H1 (cell line): ENCODE measurements at regions not wholly inside any gene's neighbourhood (a gene's known extent, or its start where the extent isn't known, plus 50 kb on each side); places are given as distances from the start of the nearest gene placed in this dataset.

Experiments
- CTCF ChIA-PET: fragments of 300-600 bp; sonication (Branson Sonifier 250); formaldehyde crosslinking; loops from one replicate; lab custom pipeline; 2021; ENCODE audit not compliant: partially characterized antibody; lab: Charles Lee
- POLR2A ChIA-PET: fragments of 300-600 bp; sonication (Branson Sonifier 250); formaldehyde crosslinking; loops from one replicate; lab custom pipeline; 2021; ENCODE audit warnings: inconsistent platforms; ENCODE audit not compliant: partially characterized antibody; lab: Charles Lee
- DNase-seq, 2 experiments: peaks; one replicate each; pipeline versions ENCODE4 v3.0.0 to v3.0.0-alpha.2; 2010 to 2022; ENCODE audit warnings: low spot score in 2 of 2, low read depth in 1 of 2, mixed read lengths in 1 of 2
- FAIRE-seq: peaks from 2 replicates; lab custom pipeline; 2011; peaks lifted over from hg19 to GRCh38; lab: Jason Lieb, UNC
- H2AFZ ChIP-seq: 2 replicates; pipeline ENCODE4 v1.8.1; 2012; ENCODE audit warnings: low read length, inconsistent platforms
- H2AK5ac ChIP-seq: 2 replicates; pipeline ENCODE4 v1.6.1; 2013; ENCODE audit warnings: low read depth, low read length
- H2BK120ac ChIP-seq: replicated peaks from 2 replicates; pipeline ENCODE3; 2013; ENCODE audit warnings: low read depth, low read length, inconsistent platforms
- H2BK12ac ChIP-seq: 2 replicates; pipeline ENCODE4 v1.6.1; 2013; ENCODE audit warnings: low read depth, low read length
- H2BK15ac ChIP-seq: 2 replicates; pipeline ENCODE4 v1.6.1; 2013; ENCODE audit warnings: low read length
- H2BK20ac ChIP-seq: 2 replicates; pipeline ENCODE4 v1.6.1; 2013; ENCODE audit warnings: low read length
- H2BK5ac ChIP-seq: 2 replicates; pipeline ENCODE4 v1.6.1; 2013; ENCODE audit warnings: low read depth, low read length
- H3K14ac ChIP-seq: 2 replicates; pipeline ENCODE4 v1.6.1; 2013; ENCODE audit warnings: inconsistent platforms; ENCODE audit not compliant: insufficient read length
- H3K18ac ChIP-seq: 2 replicates; pipeline ENCODE4 v1.6.1; 2013; ENCODE audit warnings: low read length; ENCODE audit errors: extremely low read depth
- H3K23ac ChIP-seq: 2 replicates; pipeline ENCODE4 v1.6.1; 2013; ENCODE audit warnings: inconsistent platforms; ENCODE audit not compliant: insufficient read length
- H3K23me2 ChIP-seq: 2 replicates; pipeline ENCODE4 v1.6.1; 2013; ENCODE audit warnings: low read depth, low read length
- H3K27ac ChIP-seq: 2 replicates; pipeline ENCODE4 v1.6.1; 2011; ENCODE audit warnings: low read depth, low read length, inconsistent platforms
- H3K27me3 ChIP-seq, 4 experiments: replicated peaks in 1 of 4; 1 replicate in 1 of 4; 2 replicates in 3 of 4; pipeline versions ENCODE4 v1.6.1 to v1.8.1; 2011 to 2013; ENCODE audit warnings: low read length in 3 of 4, mild to moderate bottlenecking in 3 of 4, inconsistent platforms in 2 of 4, mixed read lengths in 2 of 4, moderate library complexity in 1 of 4; ENCODE audit not compliant: control insufficient read depth in 3 of 4, insufficient read depth in 3 of 4; ENCODE audit errors: extremely low read depth in 1 of 4
- H3K36me3 ChIP-seq, 4 experiments: 2 replicates each; pipeline versions ENCODE4 v1.6.1 to v1.8.1; 2011 to 2013; ENCODE audit warnings: mild to moderate bottlenecking in 4 of 4, low read length in 3 of 4, moderate library complexity in 2 of 4, control low read depth in 1 of 4, inconsistent platforms in 1 of 4; ENCODE audit not compliant: insufficient read depth in 4 of 4, control insufficient read depth in 2 of 4
- H3K4ac ChIP-seq: replicated peaks from 2 replicates; pipeline ENCODE3; 2013; ENCODE audit warnings: low read length, low read depth, mixed read lengths, inconsistent platforms; ENCODE audit not compliant: insufficient read length
- H3K4me1 ChIP-seq, 4 experiments: replicated peaks in 1 of 4; 1 replicate in 1 of 4; 2 replicates in 3 of 4; pipeline versions ENCODE4 v1.6.1 to v1.8.1; 2011 to 2013; ENCODE audit warnings: low read length in 3 of 4, inconsistent platforms in 2 of 4, mixed read lengths in 1 of 4; ENCODE audit not compliant: insufficient read depth in 4 of 4, control insufficient read depth in 3 of 4
- H3K4me2 ChIP-seq, 2 experiments: 2 replicates each; pipeline versions ENCODE4 v1.6.1 to v1.8.1; 2011 to 2013; ENCODE audit warnings: low read depth in 2 of 2, low read length in 2 of 2, control low read depth in 1 of 2, inconsistent platforms in 1 of 2, mild to moderate bottlenecking in 1 of 2; ENCODE audit not compliant: insufficient read depth in 1 of 2
- H3K4me3 ChIP-seq, 4 experiments: fragments of 200-600, 300-600 bp in 1 of 4; sonication (generic), shearing (Covaris generic), sonication (Bioruptor Twin) in 1 of 4; 2 replicates each; pipeline versions ENCODE4 v1.5.1 to v1.8.1; 2011 to 2016; ENCODE audit warnings: low read length in 4 of 4, low read depth in 3 of 4, control low read depth in 2 of 4, inconsistent platforms in 2 of 4, mild to moderate bottlenecking in 2 of 4, mixed read lengths in 1 of 4, moderate library complexity in 1 of 4; ENCODE audit not compliant: insufficient read depth in 2 of 4; ENCODE audit errors: extremely low read depth in 1 of 4
- H3K56ac ChIP-seq: replicated peaks from 2 replicates; pipeline ENCODE3; 2013; ENCODE audit warnings: low read depth, mild to moderate bottlenecking, mixed read lengths, low read length, inconsistent platforms; ENCODE audit not compliant: insufficient read length
- H3K79me1 ChIP-seq: 2 replicates; pipeline ENCODE4 v1.6.1; 2013; ENCODE audit warnings: low read depth, low read length, control low read depth
- H3K79me2 ChIP-seq, 2 experiments: 2 replicates each; pipeline versions ENCODE4 v1.6.1 to v1.8.1; 2012 to 2013; ENCODE audit warnings: low read length in 2 of 2, mild to moderate bottlenecking in 2 of 2, inconsistent platforms in 1 of 2; ENCODE audit not compliant: insufficient read depth in 2 of 2, control insufficient read depth in 1 of 2
- H3K9ac ChIP-seq, 4 experiments: replicated peaks in 1 of 4; 1 replicate in 1 of 4; 2 replicates in 3 of 4; pipeline versions ENCODE4 v1.6.1 to v1.8.1; 2011 to 2013; ENCODE audit warnings: low read depth in 3 of 4, low read length in 3 of 4, control low read depth in 2 of 4, mild to moderate bottlenecking in 2 of 4, moderate library complexity in 2 of 4, inconsistent platforms in 1 of 4; ENCODE audit errors: extremely low read depth in 1 of 4
- H3K9me3 ChIP-seq, 2 experiments: 2 replicates each; pipeline versions ENCODE4 v1.6.1 to v1.8.1; 2012 to 2013; ENCODE audit warnings: mild to moderate bottlenecking in 2 of 2, moderate library complexity in 2 of 2, control low read depth in 1 of 2, inconsistent platforms in 1 of 2, low read depth in 1 of 2, low read length in 1 of 2, mixed read lengths in 1 of 2; ENCODE audit not compliant: insufficient read depth in 2 of 2
- H4K20me1 ChIP-seq, 2 experiments: replicated peaks in 1 of 2; 2 replicates each; pipeline versions ENCODE3 to v1.8.1; 2011 to 2013; ENCODE audit warnings: inconsistent platforms in 2 of 2, low read length in 2 of 2, mild to moderate bottlenecking in 1 of 2; ENCODE audit not compliant: insufficient read depth in 2 of 2, control insufficient read depth in 1 of 2
- H4K5ac ChIP-seq: 2 replicates; pipeline ENCODE4 v1.6.1; 2013; ENCODE audit warnings: low read length, low read depth, mixed read lengths, inconsistent platforms; ENCODE audit not compliant: insufficient read length
- H4K8ac ChIP-seq: 2 replicates; pipeline ENCODE4 v1.8.0; 2013; ENCODE audit warnings: mild to moderate bottlenecking, moderate library complexity, low read length, inconsistent platforms; ENCODE audit not compliant: insufficient read depth; ENCODE audit errors: extremely low read depth
- H4K91ac ChIP-seq: replicated peaks from 2 replicates; pipeline ENCODE3; 2013; ENCODE audit warnings: low read length, mixed read lengths, inconsistent platforms; ENCODE audit not compliant: insufficient read length
- ASH2L ChIP-seq: fragments of 200-600, 300-600 bp; sonication (generic); IDR thresholded peaks from one replicate; pipeline ENCODE4 v1.7.1; 2017; ENCODE audit warnings: low read length
- EGR1 ChIP-seq: IDR thresholded peaks from 2 replicates; pipeline ENCODE4 v1.6.1; 2011; ENCODE audit warnings: low read depth, low read length, borderline replicate concordance
- RFX5 ChIP-seq: IDR thresholded peaks from 2 replicates; pipeline ENCODE4 v1.6.1; 2011; ENCODE audit warnings: low read depth, low read length, improper control_type of control experiment, borderline replicate concordance
- SUZ12 ChIP-seq: fragments of 200-600 bp; sonication (generic); IDR thresholded peaks from 2 replicates; pipeline ENCODE4 v1.6.1; 2012; ENCODE audit warnings: mild to moderate bottlenecking, inconsistent platforms, low read length, moderate library complexity, mixed read lengths
- ZNF274 ChIP-seq: IDR thresholded peaks from 2 replicates; pipeline ENCODE4 v1.7.0; 2012; ENCODE audit warnings: low read length, borderline replicate concordance; ENCODE audit errors: extremely low read depth
- WGBS, 2 experiments: shearing (Covaris generic) in 1 of 2; methylation state at CpG; one replicate each; pipeline versions ENCODE4 v1.1.6 to v1.1.7; 2013 to 2015; ENCODE audit warnings: low lambda C conversion rate in 2 of 2, mixed read lengths in 2 of 2, inconsistent platforms in 1 of 2, low coverage in 1 of 2, missing lambda C conversion rate in 1 of 2; ENCODE audit not compliant: insufficient replicate concordance in 2 of 2, insufficient coverage in 1 of 2, insufficient read length in 1 of 2; ENCODE audit errors: extremely low coverage in 1 of 2, missing lambda C conversion rate in 1 of 2; 5-methylcytosine and 5-hydroxymethylcytosine counted together

DNA sequence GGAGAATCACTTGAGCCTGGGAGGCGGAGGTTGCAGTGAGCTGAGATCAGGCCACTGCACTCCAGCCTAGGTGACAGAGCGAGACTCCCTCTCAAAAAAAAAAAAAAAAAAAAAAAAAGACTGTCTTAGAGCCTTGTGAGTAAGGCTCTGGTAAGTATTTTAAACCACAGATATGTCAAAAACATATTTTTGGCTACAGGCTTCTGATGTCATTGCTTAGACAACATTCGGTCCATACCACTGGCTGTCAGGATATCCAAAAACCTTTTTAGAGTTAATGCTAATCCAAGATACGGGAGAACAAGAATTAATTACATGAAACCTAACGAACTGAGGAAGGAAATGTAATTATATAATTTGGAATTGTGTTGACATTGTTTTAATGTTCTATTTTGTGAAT lies 999.5 kb upstream of the PABPC4L start:
- no peak overlapping the region for H2BK12ac ChIP-seq
- POLR2A ChIA-PET = no interaction called here
- DNase-seq = no peak
- H3K4ac ChIP-seq = no peak overlapping the region
- CTCF ChIA-PET = no interaction called here
- H2AFZ ChIP-seq = no peak overlapping the region
- H3K23ac ChIP-seq = no peak overlapping the region
- H3K23me2 ChIP-seq = no peaks in the 10 kb centered on the region
- no peak overlapping the region for H4K5ac ChIP-seq
- no peak overlapping the region for H3K9ac ChIP-seq
- H2AK5ac ChIP-seq = no peak overlapping the region
- H3K9me3 ChIP-seq = no peaks in the 10 kb centered on the region
- no peaks in the 10 kb centered on the region for H3K79me1 ChIP-seq
- no peak overlapping the region for H3K18ac ChIP-seq
- no peak overlapping the region for H2BK20ac ChIP-seq
- H3K27me3 ChIP-seq = no peaks in the 10 kb centered on the region
- H3K4me2 ChIP-seq = no peak overlapping the region
- no peak overlapping the region for H2BK120ac ChIP-seq
- no peaks in the 10 kb centered on the region; a peak in 1 of 7 replicates for H3K4me1 ChIP-seq
- no peak for FAIRE-seq
- no peaks in the 10 kb centered on the region for H4K20me1 ChIP-seq
- WGBS, 2 experiments = 96% methylated on average over 4 of the region's 5 CpGs; no CpG with 5 or more reads in 1 of the 2 experiments
- no peak overlapping the region for H4K8ac ChIP-seq
- no peak overlapping the region for H2BK15ac ChIP-seq
- H3K4me3 ChIP-seq = no peak overlapping the region
- no peak overlapping the region for H2BK5ac ChIP-seq
- H3K27ac ChIP-seq = no peak overlapping the region
- no peaks in the 10 kb centered on the region for H3K79me2 ChIP-seq
- H4K91ac ChIP-seq = no peak overlapping the region
- H3K56ac ChIP-seq = no peak overlapping the region
- H3K14ac ChIP-seq = no peak overlapping the region
- no peaks in the 10 kb centered on the region for H3K36me3 ChIP-seq
- TF ChIP-seq RFX5 (no peak), ZNF274 (no peak), EGR1 (no peak), ASH2L (no peak), SUZ12 (no peak)
